T47D (cell line): ENCODE measurements at regions not wholly inside any gene's neighbourhood (a gene's known extent, or its start where the extent isn't known, plus 50 kb on each side); places are given as distances from the start of the nearest gene placed in this dataset.

ENCODE experiments used
- DNase-seq, 2 experiments: peaks; one replicate each; pipeline versions ENCODE4 v3.0.0 to v3.0.0-alpha.2; 2011 to 2012; ENCODE audit warnings: low read depth in 1 of 2, low spot score in 1 of 2
- JUND ChIP-seq: IDR thresholded peaks from 2 replicates; pipeline ENCODE4 v1.6.1; 2012; ENCODE audit warnings: low read depth
- in situ Hi-C: cut with HindIII; loops from 2 replicates; pipeline ENCODE4 v1.10.0; 2016; ENCODE audit warnings: low sequenced_read_pairs, low pct_unique_long_range_greater_than_20kb

DNA sequence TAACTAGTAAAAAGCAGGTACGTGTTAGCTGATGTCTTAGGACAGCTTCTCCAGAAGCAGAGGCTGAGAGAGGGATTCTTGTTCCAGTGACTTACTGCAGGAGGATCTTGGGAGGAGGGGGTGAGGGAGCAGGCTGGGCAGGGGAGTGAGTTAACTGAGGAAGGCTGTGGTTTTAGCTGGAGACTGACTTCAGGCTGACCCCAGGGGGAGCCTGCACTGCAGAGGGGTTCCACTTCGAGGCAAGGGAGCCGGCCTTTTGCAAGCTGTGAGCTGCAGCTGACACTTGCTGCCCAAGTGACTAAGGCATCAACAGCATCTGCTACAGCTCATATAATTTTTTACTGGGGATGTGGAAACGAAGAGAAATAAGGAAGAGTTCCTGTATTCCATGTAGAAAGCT is 50.4 kb upstream of the SOD1 start:
- in situ Hi-C loops: no loop called here
- no peak for TF ChIP-seq JUND
- no peak for DNase-seq

DNA sequence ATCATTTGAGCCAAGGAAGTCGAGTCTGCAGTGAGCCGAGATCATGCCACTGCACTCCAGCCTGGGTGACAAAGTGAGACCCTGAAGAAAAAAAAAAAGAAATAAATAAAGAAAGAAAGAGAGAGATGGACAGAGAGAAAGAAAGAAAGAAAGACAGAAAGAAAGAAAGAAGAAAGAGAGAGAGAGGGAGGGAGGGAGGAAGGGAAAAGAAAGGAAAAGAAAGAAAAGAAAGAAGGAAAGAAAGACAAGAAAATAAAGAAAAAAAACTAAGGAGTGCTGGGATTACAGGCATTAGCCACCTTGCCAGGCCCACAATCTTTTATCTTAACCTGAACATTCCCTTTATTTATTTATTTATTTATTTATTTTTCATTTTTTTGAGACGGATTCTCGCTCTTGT is 51.7 kb upstream of the SOD1 start:
- in situ Hi-C loops: no loop called here
- DNase-seq: no peak
- no peak for TF ChIP-seq JUND

DNA sequence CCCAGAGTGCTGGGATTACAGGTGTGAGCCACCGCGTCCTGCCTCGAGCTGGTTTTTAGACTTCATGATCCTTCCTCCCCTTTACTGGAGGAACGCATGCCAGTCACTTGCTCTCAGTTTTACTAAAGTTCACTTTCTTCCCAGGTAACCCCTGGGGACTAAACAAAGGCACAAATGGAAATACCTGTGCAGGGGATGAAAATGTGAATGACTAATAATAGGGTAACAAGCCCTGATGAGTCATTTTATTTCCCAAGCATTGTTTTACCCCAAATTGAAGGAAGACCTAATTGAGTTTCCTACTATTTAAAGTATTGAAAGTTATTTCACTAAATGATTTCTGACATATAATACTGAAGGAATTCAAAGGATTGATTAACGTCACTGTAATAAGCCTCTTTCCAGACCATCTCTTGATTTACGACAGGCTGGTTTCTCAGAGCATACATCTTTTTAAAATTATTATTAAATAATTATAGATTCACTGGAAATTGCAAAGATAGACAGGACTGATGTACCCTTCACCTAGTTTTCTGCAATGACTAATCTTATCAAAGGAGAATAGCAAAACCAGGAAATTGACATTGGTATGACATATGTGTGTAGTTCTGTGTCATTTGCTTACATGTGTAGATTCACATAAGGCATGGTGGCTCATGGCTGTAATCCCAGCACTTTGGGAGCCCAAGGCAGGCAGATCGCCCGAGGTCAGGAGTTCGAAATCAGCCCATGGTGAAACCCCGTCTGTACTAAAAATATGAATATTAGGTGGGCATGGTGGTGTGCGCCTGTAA is 53.2 kb upstream of the SOD1 start:
- in situ Hi-C loops: no loop called here
- TF ChIP-seq JUND: no peak

DNA sequence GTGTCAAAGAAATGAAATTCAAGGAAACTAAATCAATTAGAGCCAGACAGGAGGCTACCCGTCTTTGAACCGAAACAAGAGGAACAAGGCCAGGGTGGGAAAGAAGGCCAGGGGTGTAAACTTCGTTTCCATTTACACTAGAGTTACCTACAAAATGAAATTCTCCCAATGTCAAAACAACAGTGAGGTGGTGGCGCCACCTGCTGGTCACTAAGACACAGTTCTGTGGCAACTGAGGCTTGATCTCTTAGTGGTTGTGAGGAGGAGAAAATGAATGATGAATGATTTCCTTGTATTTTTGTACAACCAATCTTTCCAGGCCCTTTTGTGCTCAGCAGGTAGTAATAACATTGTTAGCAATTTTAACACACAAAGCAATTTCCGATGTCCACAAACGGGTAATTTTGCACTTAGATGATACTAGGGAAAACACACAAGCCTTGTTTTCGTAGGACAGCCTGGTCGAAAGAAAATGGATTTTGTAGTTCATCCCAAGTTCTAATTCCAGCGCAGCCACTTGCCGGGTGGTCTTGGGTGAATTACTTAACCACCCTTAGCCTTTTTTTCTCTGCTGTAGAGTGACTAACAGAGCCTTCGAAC is 54.8 kb upstream of the SOD1 start:
- TF ChIP-seq JUND: no peak
- in situ Hi-C loops: no loop called here
- peak; percentile 56 to 80 for DNase-seq

More for the DNA sequence above, 53.2 kb upstream of the SOD1 start:
- DNase-seq: no peak

DNA sequence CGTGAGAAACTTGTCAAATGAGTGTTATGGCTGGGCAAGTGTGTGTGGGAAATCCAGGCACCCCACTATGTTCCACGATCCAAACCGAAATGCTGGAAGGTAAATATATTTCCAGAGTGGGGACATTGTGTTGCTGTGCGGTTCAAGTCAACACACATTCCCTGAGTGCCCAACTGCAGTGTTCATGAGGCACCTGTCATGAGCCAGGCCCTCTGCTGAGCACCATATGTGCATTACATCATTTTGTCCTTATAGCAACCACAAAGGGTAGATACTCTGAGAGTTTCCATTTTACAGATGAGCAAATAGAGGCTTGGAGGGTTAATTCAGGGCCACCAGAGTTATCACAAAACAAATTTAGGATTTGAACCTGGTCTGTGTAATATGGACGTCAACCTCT is 59.9 kb upstream of the SOD1 start:
- TF ChIP-seq JUND: no peak
- DNase-seq: no peak
- in situ Hi-C loops: no loop called here

DNA sequence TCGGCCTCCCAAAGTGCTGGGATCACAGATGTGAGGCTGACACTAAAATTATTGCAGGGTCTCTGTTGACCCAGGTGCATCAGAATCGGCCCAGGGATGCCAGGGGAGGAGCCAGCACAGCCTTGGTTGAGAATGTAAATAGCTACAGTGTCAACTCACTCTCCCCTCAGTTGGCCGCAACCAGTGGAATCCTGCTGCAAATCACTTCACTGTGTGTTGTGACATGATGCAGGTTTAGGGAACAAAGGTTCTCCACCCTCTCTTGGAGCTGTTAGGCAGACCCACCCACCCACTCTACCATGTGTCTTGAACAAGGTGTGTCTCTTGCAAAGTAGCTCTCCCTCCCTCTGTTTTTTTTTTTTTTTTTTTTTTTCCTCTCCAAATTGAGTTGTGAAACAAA is 60.5 kb upstream of the SOD1 start:
- no peak for DNase-seq
- no peak for TF ChIP-seq JUND
- in situ Hi-C loops: no loop called here

DNA sequence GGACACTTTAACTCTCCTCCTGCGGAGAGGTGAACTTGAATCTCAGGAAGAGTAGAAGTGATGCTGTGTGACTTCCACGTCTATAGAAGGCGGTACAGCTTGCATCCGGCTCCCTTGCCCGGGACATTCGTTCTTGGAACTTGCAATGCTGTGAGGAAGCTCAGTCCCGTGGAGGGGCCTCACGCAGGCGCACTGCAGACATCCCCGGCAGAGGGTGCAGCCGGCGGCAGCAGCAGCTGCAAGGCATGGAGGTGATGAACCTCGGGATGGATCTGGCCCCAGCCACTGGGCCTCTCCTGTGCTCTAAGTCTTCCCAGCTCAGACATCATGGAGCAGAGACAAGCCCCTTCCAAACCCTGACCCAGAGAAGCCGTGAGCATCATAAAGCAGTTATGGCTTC is 61.8 kb upstream of the SOD1 start:
- no peak for TF ChIP-seq JUND
- DNase-seq: no peak
- in situ Hi-C loops: no loop called here

DNA sequence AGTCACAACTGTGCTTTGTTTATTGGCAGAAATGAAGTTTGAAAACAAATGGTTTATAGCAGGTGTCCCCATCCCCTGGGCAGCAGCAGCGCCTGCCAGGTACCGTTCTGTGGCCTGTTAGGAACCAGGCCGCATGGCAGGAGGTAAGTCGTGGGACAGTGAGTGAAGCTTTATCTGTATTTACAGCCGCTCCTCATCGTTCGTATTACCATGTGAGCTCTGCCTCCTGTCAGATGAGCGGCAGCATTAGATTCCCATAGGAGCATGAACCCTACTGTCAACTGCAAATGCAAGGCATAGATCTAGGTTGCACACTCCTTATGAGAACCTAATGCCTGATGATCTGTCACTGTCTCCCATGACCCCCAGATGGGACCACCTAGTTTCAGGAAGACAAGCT is 63.4 kb upstream of the SOD1 start:
- no peak for TF ChIP-seq JUND

DNA sequence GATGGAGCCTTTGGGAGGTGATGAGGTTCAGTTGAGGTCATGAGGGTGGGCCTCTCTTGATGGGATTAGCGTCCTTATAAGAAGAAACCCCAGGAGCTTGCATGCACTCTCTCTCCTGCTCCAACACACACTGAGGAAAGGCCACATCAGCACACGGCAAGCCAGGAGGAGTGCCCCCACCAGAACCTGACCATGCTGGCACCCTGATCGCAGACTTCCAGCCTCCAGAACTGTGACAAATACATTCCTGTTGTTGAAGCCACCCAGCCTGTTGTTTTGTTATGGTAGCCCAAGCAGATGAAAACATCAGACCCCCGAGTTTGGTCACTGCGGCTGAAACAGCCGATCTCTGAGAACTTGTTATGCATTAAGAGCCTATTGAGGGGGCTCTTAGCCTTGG is 64.8 kb upstream of the SOD1 start:
- no peak for TF ChIP-seq JUND
- in situ Hi-C loops: no loop called here

More for the DNA sequence above, 63.4 kb upstream of the SOD1 start:
- in situ Hi-C loops: no loop called here
- DNase-seq: no peak

DNA sequence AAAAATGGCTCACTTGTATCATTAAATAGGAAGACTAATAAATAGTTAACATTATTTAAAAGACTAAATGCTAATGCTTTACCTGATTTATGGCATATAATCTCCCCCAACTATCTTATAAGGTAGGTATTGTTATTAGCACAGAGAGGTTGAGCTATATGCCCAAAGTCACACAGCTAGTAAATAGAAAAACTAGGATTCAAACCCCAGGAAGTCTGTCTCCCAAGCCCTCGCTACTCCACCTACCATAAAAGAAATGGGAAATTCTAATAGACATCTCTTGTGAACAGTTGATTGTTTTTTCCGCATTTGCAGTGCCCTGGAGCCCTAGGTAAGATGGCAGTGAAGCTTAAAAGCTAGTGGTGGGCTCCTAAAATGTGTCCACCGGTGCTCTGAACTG is 65.2 kb upstream of the SOD1 start:
- in situ Hi-C loops: no loop called here
- DNase-seq: no peak
- no peak for TF ChIP-seq JUND

More for the DNA sequence above, 64.8 kb upstream of the SOD1 start:
- DNase-seq: no peak

DNA sequence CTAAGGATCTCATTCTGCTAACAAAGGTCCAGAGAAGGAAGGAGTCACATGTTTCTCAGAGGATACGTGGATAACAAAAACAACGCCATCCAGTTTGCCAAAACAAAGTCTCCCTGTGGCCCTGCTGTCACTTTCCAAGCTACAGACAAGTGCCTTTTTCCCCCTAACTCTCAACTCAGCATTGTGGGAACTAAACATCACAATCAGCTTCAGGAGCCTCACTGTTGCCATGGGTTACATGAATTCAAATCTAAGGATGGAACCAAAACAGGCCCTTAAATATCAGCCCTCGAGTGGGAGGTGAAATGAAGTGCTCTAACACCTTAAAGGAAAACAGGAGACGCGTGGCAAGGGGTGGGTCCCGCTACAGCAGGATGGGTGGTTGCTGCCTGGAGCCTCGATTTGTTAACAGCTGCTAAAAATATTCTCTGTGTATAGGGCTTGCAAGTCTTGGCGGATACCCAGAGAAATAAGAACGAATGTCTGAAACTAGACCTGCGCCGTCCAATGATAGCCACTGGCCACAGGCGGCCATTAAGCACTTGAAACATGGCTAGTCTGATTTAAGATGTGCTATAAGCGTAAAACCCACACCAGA is 66.4 kb upstream of the SOD1 start:
- in situ Hi-C loops: no loop called here
- no peak for DNase-seq
- TF ChIP-seq JUND: no peak

DNA sequence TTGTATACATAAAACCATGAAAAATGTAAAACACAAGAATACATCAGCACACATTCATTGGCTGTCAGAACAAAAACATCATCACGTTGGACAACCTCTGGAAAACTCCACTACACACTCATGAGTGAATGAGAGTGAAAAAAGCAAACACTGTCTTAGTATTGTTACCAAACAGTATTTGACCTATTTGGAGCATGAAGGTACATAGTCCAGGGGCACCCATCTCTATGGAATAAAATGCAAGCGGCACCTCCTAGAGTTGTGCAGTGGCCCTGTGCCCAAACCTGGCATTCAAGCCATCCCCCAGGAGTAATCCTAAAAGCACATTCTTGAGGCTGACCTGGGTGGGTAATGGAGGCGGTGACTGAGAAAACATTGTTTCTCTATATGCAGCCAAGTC is 67.0 kb upstream of the SOD1 start:
- no peak for DNase-seq
- in situ Hi-C loops: no loop called here
- no peak for TF ChIP-seq JUND

DNA sequence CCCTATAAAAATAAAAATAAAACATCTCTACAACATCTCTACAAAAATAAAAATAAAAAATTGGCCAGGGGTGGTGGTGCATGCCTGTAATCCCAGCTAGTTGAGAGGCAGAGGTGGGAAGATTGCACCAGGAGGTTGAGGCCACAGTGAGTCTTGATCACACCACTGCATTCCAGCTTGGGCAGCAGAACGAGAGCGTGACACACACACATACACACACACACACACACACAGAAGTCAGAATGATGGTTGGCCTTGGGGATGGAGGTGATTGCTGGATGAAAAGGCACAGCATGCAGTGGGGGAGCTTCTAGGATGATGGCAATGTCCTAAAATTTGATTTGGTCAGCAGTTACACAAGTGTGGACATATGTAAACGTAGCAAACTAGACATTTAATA is 69.7 kb upstream of the SOD1 start:
- DNase-seq: no peak
- in situ Hi-C loops: no loop called here
- TF ChIP-seq JUND: no peak
